GM21717 (cell line): ENCODE measurements at regions not wholly inside any gene's neighbourhood (a gene's known extent, or its start where the extent isn't known, plus 50 kb on each side); places are given as distances from the start of the nearest gene placed in this dataset.
"Not testable (repeated sequence)": the region's sequence is repeated elsewhere in the genome, so short reads cannot be mapped to it uniquely, and the experiment has no call there.

ENCODE experiments used
- ATAC-seq: cut with Tn5 transposase; IDR thresholded peaks from one replicate; pipeline ENCODE4 v1.9.1; 2021; ENCODE audit warnings: mild to moderate bottlenecking, moderate library complexity; ENCODE audit not compliant: unreplicated experiment

DNA sequence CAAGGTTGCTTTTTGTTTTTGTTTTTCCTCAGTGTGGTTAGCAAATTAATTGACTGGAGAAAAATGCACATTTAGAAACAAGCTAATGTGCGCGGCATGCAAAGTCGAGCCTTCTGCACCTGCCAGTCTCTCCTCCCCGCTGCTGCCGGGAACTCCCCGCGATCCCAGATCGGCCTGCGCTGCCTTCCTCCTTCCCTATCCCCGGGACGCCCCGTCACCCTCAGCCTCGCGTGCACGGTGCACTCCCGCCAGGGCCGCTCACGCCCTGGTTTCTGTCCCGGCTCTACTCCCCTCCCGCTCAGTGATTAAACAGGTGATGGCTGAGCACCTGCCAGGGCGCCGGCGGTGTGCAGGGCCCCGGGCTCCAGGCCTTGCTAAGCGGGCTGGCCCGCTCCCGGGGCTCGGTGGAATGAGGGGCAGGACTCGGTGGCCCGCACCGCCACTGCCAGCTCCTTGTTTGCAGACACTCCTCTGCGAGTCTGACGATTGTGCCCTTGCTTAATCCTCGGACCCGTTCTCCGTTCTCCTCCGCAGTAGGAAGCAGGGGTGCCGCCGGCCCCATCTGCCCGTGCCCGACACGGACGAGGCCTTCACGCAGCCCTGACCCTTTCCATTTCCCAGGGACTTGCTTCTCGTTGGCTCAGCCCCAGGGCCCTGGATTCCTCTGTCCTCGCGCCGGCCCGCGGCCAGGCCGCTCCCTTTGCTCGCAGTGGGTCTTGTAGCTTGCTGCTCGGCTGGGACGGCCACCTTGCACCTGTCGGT lies 143.4 kb downstream of the TRIML1 start:
- ATAC-seq, result no peak

DNA sequence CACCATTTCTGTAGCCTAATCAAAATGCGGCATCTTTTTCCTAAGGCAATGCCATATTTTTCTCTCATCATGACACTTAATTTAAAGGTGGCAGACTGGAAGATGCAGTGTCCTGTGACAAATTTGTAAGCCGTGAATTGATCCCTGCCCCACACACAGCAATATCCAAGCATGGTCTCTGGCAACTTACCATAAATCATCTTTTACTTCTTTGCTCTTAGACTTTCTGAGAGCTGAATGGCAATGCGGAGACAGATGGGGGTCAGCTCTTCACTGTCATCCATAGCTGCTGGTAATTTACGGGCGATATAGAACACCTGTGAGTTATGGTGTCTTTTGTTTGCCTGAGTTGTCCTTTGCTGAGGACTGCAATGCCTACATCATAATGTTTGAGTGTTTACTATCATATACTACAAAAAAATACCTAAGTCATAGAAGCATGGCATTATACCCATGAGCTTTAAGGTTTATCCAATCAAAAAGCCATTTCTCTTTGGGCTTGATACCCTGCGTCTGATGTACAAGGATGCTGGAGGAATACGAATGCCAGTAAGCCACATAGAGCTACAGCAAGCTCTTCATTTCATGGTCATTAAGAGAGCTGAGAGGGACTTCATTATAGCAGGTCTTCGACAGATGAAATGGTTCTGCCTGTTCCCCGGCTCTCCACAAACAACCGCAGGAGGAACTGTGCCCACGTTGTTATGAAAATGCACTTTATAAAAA lies 148.1 kb downstream of the TRIML1 start:
- no peak for ATAC-seq

DNA sequence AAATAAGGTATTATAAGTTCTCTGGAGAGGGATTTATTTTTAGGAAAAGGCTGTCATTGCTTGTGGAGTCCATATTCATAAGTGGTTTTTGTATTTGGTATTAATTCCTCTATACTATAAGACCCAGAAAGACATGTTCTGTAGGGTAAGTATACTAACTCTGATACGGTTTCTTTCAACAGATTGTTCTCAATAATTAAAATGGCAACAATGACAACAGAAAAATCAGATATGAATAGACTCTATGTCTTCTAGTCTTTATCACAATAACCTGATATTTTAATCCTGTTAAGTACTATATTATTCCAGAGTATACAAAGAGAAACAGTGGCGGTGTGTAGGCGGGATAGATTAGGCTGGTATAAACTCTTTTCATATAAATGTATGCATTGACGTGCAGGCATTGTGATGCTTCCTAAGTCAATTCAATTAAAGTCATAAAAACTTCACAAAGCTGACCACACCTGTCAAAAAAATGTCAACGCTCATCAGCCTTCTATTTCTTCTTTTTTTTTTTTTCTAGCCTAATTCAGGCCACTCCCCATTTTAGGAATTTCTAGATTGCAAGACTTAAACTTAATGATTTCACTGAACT lies 150.4 kb downstream of the TRIML1 start:
- ATAC-seq, result no peak

DNA sequence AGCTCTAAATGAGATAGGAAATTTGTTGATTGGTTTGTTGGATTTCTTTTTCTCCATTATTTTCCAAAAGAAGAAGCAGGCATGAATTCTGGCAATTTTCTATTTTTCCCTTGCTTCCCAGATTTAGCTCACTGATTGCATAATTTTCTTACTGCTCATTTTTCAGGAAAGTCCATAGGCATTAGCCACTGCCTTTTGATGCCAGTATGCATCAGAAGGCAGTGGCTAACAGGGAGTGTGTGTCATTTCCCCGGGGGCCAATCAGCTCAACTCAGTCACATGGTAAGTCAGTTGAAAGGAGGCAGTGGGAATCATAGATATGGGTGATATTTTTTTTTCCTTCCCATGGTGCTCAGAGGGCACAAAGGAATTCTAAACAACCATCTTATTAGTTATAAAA lies 156.7 kb downstream of the TRIML1 start:
- ATAC-seq, result no peak

DNA sequence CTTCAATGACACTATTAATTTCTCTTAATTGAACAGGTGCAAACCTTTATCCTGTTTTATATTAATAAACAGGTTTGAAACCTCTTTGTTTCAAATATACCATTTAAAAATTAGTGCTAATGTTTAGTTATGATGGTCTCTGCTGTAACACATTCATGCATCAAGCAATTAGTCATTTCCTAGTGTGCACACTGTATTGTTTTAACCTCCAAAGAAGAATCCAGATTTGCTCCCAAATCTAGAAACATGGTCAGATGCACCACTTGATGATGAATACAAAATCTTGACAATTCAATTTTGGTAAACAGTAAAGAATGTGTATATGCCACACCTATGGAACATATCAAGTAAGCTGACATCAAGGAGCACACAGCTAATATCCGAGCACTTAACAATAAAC lies 157.1 kb downstream of the TRIML1 start:
- no peak for ATAC-seq

DNA sequence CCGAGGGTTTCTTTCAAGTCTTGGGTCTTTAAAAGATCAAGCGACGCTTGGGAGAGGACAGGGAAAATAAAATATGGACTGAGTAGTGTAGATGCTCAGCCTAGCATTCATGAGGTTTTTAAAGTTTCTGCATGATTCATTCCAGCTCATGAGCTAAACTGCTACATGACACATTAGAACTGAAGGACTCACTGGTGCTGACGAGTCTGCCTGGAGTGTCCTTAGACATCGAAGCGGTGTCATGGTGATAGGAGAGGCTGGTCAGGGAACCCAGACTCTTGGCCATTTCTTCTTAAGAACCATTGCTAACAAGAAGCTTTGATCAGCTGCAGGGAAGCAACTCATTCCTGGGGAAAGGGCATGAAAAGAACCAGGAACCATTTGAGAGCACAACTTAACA lies 158.6 kb downstream of the TRIML1 start:
- ATAC-seq, result no peak

DNA sequence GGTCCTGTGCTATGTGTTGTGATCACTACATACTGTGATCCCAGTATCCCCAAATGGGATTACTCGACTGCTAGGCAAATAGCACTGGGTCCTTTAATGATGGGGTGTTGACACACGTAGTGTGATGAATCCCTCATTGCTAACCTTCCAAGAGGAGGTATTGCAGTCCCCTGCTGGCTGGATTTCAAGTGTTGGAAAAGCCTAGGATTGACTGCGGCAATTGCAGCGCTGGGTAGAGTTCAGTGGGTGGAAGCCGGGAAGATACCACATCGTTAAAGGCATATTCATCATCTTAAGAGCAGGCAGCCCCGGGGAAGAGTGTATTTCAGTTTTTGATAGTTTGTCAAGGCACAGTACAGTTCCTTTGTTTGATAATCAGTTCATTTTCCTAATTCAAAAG lies 159.9 kb downstream of the TRIML1 start:
- no peak for ATAC-seq

DNA sequence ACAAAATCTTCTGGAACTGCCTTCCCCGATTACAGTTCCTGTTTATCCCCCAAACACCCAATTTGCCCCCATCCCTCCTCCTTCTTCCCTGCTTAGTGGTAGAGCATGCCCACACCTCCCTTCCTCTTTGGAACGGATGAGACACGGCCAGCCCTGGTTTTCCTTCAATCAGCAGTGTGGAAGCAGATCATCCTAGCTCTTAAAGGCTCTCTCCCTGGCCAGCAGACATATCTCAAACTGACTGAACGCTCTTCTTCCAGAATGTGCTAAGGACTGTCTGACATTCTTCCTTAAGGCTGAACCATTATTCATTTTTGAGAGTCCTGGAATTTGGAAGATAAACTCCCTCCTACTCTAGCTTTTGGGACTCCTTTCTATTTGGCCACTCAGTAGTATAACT lies 161.1 kb downstream of the TRIML1 start:
- no peak for ATAC-seq

DNA sequence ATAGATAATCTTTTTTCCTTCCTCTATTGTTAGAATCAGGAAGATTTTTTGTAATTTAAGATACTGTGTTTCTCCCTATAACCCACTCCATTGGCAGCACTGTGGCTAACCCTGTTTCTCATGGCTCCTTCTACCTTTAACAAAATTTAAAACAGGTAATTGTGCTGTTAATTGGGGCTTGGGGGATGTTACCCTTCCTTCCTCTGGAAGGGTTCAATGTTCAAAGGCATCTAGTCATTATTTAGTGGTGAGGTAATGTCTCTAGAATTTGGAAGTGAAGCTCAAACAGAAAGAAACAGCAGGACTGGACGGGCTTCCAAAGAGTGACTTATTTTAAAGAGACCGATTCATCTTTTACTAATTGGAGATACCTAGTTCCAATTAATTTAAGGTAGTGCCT lies 166.4 kb downstream of the TRIML1 start:
- ATAC-seq, result no peak

DNA sequence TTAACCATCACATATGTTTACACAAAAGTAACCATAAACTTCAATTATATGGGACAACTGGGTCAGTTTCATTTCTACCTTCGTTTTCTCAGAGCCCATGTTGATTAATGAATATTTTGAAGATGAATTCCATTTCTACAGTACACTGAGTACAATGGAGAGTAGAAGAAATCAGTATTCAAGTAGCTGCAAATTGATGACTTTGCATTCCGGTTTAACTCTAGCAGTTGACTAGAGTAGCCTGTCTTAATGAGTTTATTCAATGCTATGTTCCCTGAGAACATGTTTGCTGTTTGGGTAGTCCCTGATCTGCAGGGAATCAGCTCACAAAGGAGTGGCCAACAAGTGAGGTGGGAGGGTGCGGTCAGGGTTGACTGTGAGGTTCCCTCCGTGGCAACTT lies 168.3 kb downstream of the TRIML1 start:
- no peak for ATAC-seq

DNA sequence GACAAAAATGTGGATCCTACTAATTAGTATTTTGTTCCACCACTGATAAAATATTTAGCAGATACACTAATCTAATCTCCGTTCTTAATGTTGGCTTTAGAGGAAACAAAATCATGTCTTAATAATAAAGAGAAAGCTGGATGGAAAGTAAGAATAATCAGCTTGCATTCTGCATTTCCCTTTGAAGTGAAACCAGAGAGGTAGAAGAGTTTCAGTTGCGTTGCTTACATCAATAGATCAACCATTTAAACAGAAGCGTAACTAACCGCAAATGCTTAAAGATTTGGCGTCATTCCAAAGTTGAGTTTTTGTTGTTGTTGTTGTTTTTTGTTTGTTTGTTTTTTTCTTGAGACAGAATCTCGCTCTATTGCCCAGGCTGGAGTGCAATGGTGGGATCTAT lies 168.9 kb downstream of the TRIML1 start:
- ATAC-seq, result no peak

DNA sequence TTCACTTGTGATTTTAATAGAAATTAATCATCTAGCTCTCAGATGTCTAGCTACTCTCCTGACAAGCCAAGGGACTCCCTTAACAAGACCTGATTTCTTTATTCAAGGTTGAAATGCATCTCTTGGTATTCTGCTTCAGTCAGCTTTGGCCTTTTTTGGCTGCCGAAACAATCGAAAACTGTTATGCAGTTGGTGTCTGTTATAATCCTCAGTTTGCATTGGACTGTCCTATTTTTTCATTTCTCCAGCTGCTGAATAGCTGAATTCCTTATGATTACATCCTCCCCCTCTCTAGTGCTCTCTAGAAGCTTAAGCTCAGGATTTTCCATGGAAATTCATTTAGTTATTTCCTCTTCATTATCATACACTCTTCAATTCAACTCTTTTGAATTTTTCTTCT lies 177.2 kb downstream of the TRIML1 start:
- ATAC-seq, result no peak

DNA sequence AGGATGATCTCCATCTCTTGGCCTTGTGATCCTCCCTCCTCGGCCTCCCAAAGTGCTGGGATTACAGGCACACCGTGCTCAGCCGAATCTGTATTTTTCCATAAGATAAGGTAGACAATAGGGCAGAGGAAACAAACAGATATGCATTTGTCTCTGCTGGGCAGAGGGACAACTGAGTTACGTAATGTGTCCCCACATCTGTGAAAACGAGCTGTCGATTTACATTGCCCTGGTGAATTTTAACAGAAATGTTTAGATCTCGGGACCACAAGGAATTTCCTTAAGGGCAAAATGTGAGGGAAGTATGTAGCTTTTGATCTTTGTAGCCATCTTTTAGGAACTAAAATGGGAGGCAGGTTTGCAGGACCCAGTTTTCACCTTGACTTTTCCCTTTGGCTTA lies 189.7 kb downstream of the TRIML1 start:
- no peak for ATAC-seq

DNA sequence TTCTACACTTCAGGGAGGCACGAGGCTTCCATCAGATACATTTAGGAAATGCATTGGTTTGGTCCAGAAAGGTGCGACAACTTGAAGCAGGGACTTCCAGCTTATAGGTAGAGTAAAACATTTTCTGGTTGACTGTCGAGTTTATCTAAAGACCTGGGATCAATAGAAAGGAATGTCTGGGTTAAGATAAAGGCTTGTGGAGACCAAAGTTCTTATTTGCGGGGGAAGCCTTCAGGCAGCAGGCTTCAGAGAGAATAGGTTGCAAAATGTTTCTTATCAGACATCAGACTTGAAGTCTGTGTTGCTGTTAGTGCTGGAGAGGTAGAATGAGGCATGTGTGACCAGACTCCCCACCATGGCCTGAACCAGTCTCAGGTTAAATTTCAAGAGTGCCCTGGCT lies 190.3 kb downstream of the TRIML1 start:
- no peak for ATAC-seq

DNA sequence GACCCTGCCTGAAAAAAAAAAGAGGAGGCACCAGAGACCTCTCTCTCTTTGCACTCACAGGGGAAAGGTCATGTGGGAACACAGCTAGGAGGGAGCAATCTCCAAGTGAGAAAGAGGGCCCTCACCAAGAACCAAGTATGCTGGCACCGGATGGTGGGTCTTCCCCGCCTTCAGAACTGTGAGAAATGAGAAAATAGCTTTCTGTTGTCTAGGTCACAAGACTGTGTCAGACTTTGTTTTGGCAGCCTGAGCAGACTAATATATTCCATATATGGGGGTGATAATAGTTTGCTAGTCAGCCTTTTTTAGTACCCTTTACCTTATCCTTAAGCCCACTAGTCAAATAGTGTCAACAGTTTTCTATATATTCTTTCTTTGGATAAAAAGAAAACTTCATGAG lies 193.0 kb downstream of the TRIML1 start:
- no peak for ATAC-seq

DNA sequence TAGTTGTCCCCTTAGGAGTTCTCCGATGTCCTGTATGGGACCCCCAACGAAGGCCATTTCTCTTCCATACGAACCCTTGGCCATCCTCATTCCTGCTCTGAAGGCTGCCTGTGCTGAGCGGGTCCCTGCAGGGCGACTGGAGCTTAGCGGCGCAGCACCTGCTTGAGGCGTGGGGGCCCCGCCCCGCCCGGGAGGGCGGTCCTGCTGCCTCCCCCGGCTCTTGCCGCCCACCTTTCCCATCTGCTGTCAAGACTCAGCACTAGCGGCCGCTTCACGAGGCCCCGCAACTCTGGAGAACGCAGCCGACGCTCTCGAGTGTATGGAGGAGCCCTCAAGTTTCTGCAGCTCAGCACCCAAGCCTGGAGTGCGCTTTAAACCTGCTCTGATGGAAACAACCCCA lies 197.7 kb downstream of the TRIML1 start:
- ATAC-seq, result no peak

DNA sequence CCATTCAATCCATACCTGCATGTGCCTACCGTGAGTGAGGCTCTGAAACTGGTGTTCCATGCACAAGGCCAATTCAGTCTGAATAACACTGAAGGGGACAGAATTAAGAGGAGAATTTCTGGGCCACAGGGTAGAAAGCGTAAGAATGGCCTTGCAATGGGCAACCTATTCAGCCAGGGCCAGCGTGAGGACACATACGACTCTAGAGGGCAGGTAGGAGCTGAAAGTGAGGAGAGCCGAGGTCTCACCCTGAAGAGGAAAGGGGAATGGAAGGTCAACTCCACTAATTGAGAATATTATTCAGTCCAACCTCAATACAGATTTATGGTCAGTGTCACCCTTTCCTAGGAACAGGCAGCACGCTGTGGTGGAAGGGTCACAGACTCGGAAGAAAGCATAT lies 202.2 kb downstream of the TRIML1 start:
- no peak for ATAC-seq

DNA sequence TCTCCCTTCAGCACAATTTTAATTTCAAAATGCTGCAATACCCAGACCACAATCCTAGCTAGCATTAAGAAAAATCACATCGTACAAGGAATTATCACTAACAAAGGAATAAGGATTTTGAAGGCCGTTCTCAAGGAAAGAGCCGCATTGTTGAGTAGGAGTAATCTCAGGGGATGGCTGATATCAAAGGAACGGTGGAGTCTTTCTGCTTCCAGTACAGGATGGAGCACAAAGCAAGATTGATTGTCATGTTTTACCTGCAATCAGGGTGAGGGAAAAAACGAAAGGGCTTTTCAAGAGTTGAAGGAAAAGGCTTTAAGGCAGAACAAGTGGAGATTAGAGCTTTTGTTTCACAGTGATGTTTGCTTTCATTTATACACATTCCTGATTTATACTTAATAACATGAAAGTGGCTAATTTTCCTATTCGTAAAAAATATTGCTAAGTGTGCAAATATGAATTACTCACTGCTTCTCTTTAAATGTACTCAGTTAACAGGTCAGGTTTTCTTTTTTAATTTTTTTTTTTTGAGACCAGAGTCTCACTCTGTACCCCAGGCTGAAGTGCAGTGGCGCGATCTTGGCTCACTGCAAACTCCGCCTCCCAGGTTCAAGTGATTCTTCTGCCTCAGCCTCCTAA lies 207.0 kb downstream of the TRIML1 start:
- ATAC-seq, result no peak

DNA sequence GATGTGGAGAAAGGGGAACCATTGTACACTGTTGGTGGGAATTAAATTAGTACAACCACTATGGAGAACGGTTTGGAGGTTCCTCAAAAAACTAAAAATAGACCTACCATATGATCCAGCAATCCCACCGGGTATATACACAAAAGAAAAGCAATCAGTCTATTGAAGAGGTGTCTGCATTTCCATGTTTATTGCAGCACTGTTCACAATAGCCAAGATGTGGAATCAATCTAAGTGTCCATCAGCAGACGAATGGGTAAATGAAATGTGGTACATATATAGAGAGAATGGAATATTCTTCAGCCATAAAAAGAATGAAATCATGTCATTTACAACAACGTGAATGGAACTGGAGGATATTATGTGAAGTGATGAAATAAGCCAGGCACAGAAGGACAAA lies 208.1 kb downstream of the TRIML1 start:
- no peak for ATAC-seq

DNA sequence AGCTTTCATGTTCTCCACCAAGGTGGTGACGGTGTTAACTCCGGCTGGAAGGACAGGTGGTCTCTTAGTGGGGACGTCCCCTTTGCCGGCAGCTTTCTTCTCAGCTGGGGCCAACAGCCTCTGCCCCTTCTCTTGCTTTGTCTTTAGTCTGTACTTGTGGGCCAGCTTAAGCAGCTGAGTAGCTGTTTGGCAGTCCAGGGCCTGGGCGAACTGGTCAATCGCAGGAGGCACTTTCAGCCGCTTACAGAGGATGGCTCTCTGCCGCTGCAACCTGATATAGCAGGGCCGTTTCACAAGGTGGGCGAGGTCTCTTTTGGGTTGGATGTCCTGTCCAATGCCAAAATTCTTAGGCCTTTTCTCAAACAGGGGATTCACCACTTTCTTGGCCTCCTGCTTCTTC lies 210.3 kb downstream of the TRIML1 start:
- ATAC-seq, result not testable (repeated sequence)

DNA sequence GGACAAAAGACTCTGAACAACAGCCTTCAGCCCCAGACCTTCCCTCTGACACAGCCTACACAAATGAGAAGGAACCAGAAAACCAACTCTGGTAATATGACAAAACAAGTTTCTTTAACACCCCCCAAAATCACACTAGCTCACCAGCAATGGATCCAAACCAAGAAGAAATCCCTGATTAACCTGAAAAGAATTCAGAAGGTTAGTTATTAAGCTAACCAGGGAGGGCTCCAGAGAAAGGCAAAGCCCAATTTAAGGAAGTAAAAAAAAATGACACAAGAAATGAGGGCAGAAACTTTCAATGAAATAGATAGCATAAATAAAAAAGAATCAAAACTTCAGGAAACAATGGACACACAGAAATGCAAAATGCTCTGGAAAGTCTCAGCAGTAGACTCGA lies 224.0 kb downstream of the TRIML1 start:
- no peak for ATAC-seq

DNA sequence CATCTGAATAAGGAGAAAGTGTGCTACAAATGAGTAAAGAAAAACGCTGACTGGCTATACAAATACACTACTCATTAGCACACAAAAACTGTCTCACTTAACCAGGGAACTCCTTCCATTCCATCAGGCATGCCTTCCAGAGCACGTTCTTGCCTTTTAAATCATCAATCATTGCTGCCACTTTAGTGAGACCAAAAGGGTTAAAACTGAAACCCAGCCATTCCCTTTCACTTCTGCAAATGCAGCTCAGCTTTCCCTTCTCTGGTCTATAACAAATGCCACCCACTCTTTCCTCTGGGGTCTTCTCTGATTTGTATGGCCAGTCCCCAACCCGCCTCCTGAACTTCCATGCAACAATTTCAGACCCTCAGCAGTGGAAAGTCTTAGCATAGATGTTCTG lies 231.5 kb downstream of the TRIML1 start:
- ATAC-seq, result no peak
